C4-2B (cell line): ENCODE measurements at regions not wholly inside any gene's neighbourhood (a gene's known extent, or its start where the extent isn't known, plus 50 kb on each side); places are given as distances from the start of the nearest gene placed in this dataset.

Source experiments
- H3K27ac ChIP-seq: fragments of 450-650 bp; 2 replicates; pipeline ENCODE4 v1.5.1; 2017
- ZFX ChIP-seq: fragments of 450-650 bp; IDR thresholded peaks from 2 replicates; pipeline ENCODE4 v1.6.1; 2017
- TF ChIP-seq, protein P1 (sequence below): fragments of 450-650 bp; conservative IDR thresholded peaks from 2 replicates; pipeline ENCODE4 v1.5.1; 2017; ENCODE audit warnings: mild to moderate bottlenecking

GRCh38 chr3:176416870-176417269 is 780.4 kb downstream of the TBL1XR1 start:
- no peak overlapping the region for H3K27ac ChIP-seq
- TF ChIP-seq, protein P1, sequence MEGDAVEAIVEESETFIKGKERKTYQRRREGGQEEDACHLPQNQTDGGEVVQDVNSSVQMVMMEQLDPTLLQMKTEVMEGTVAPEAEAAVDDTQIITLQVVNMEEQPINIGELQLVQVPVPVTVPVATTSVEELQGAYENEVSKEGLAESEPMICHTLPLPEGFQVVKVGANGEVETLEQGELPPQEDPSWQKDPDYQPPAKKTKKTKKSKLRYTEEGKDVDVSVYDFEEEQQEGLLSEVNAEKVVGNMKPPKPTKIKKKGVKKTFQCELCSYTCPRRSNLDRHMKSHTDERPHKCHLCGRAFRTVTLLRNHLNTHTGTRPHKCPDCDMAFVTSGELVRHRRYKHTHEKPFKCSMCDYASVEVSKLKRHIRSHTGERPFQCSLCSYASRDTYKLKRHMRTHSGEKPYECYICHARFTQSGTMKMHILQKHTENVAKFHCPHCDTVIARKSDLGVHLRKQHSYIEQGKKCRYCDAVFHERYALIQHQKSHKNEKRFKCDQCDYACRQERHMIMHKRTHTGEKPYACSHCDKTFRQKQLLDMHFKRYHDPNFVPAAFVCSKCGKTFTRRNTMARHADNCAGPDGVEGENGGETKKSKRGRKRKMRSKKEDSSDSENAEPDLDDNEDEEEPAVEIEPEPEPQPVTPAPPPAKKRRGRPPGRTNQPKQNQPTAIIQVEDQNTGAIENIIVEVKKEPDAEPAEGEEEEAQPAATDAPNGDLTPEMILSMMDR: no peak
- TF ChIP-seq ZFX: no peak

DNA sequence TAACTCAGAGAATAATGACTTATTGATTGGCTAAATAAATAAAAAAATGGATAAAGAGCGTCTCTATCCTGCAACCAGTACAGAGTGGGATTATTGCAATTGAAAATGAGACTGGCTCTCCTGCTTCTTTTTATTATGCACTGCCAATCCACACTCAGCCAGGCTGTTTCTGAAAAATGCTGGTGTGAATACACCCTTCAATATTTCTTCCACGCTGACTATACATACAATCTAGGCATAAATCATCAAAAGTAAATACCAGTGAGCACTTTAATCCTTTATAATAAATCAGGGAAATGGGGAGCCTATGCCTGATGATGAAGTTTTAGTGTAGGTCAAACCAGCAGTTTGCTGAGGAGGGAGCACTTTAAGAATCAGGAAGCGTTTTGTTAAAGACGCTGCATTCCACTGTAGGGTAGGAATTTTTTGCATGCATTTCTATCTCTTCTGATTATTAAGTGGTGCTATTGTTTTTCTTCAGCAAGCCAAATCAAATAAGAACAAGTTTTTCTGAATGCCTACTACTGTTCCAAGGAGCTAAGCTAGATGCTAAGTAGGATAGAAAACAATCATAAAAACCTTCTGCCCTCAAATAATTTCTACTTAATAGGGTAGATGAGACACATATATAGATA is 781.5 kb downstream of the TBL1XR1 start:
- TF ChIP-seq, protein P1: no peak
- TF ChIP-seq ZFX: no peak
- H3K27ac ChIP-seq: no peak overlapping the region

GRCh38 chr3:176412771-176413170 is 784.5 kb downstream of the TBL1XR1 start:
- H3K27ac ChIP-seq: no peak overlapping the region
- TF ChIP-seq ZFX: no peak
- TF ChIP-seq, protein P1: no peak

DNA sequence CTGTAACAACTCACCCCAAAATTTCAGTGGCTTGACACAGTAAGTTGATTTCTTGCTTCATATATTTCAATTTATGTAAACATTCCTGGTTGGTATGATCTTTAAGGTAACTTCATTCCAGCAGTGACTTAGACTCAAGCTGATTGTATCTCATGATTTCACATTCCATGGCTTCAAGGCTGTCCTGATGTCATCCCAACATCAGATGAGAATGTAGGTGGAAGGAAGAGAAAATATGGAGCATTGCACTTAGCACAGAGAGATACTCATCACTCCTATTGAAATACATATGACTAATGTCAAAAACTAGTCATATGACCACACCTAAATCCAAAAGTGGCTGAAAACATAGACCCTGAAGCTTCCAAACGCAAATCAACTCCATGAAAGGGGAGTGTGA is 793.8 kb downstream of the TBL1XR1 start:
- H3K27ac ChIP-seq: no peak overlapping the region
- TF ChIP-seq, protein P1: no peak
- TF ChIP-seq ZFX: no peak

DNA sequence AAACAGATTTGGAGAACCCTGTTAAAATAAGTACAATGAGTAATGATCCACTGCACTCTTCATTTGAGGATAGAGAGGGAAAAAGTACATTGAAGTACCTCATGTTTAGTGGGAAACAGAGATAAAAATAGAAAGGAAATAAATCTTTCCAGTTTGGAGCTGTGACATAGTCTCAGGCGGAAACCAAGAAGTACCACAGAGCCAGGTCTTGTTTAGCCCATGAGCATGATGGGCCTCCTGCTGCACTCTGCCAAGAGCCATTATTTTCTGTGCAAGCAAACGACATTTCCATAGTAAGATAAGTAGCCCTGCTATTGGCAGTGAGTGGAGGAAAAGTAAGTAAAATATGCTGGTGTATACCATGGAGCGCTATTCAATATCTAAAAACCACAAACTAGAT is 796.1 kb downstream of the TBL1XR1 start:
- TF ChIP-seq, protein P1: no peak
- no peak for TF ChIP-seq ZFX

GRCh38 chr3:176399193-176399592 is 798.1 kb downstream of the TBL1XR1 start:
- TF ChIP-seq ZFX: no peak
- TF ChIP-seq, protein P1: no peak

More for the DNA sequence above, 796.1 kb downstream of the TBL1XR1 start:
- no peak overlapping the region for H3K27ac ChIP-seq

GRCh38 chr3:176395240-176395639 is 802.0 kb downstream of the TBL1XR1 start:
- no peak overlapping the region for H3K27ac ChIP-seq
- TF ChIP-seq, protein P1: no peak
- no peak for TF ChIP-seq ZFX

More at GRCh38 chr3:176399193-176399592, 798.1 kb downstream of the TBL1XR1 start:
- H3K27ac ChIP-seq: no peak overlapping the region
